Thymus (tissue), 11 donors: ENCODE measurements at regions not wholly inside any gene's neighbourhood (a gene's known extent, or its start where the extent isn't known, plus 50 kb on each side); places are given as distances from the start of the nearest gene placed in this dataset.

Experiments
- DNase-seq, 9 donors: peaks; one replicate each; pipeline ENCODE4 v3.0.0-alpha.2; 2013; ENCODE audit warnings: low spot score in 9 of 9, low read depth in 6 of 9, missing footprints in 1 of 9
- H3K27ac ChIP-seq, 2 donors: one replicate each; pipeline ENCODE4 v1.5.1; 2013; ENCODE audit warnings: control low read depth in 1 of 2, low read depth in 1 of 2, low read length in 1 of 2, mild to moderate bottlenecking in 1 of 2, moderate library complexity in 1 of 2
- H3K27me3 ChIP-seq, 2 donors: one replicate each; pipeline ENCODE4 v1.5.1; 2013; ENCODE audit warnings: low read length in 1 of 2; ENCODE audit not compliant: control insufficient read depth in 2 of 2, insufficient read depth in 1 of 2
- H3K36me3 ChIP-seq, 2 donors: one replicate each; pipeline ENCODE4 v1.5.1; 2013; ENCODE audit warnings: low read length in 1 of 2, mild to moderate bottlenecking in 1 of 2, moderate library complexity in 1 of 2; ENCODE audit not compliant: control insufficient read depth in 2 of 2, insufficient read depth in 2 of 2
- H3K4me1 ChIP-seq, 2 donors: one replicate each; pipeline ENCODE4 v1.5.1; 2013; ENCODE audit warnings: low read length in 2 of 2; ENCODE audit not compliant: control insufficient read depth in 2 of 2, insufficient read depth in 2 of 2
- H3K4me3 ChIP-seq, 2 donors: one replicate each; pipeline ENCODE4 v1.5.1; 2013; ENCODE audit warnings: low read length in 2 of 2, control low read depth in 1 of 2, mild to moderate bottlenecking in 1 of 2
- H3K9me3 ChIP-seq, 2 donors: one replicate each; pipeline ENCODE4 v1.5.1; 2013; ENCODE audit warnings: low read length in 1 of 2, mild to moderate bottlenecking in 1 of 2; ENCODE audit not compliant: control insufficient read depth in 2 of 2, insufficient read depth in 1 of 2
- WGBS: extraction: QIAGEN DNeasy Blood & Tissue Kit; methylation state at CpG from one replicate; pipeline ENCODE4 v1.1.7; 2013; 5-methylcytosine and 5-hydroxymethylcytosine counted together
- donor health status: healthy.

DNA sequence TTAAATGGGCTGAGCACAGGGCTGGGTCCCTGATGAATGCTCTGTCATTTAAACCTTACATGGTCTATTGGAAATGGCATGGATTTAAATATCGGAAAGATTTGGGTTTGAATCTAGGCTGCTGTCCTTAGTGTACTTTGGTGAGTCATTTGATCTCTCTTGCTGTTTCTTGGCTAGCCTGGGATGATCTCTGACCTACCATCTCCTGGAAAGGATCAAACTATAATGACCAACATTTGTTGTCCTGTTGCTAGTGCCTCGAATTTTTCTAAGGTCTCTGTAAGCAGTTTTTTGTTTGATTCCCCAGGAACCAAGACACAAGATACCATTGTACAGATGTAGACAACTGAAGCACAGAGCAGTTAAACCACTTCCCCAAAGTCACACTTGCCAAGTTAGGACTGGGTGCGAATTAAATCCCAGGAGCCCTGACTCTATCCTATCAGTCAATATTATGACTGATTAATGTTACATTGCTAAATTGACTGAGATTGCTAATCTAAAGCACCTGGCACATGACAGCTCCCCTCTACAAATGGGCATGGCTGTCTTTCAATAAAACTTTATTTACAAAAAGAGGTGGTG lies 244.9 kb upstream of the MCTP2 start:
- Histone ChIP-seq H3K4me1 (peaks cover 0 to 18% of the 10 kb centered on the region in 2 donors), H3K36me3 (no peaks in the 10 kb centered on the region), H3K27me3 (no peaks in the 10 kb centered on the region), H3K9me3 (no peaks in the 10 kb centered on the region), H3K27ac (no peak overlapping the region), H3K4me3 (no peak overlapping the region)
- DNase-seq = no peak
- 61% methylated on average over 3 of the region's 3 CpGs for WGBS

DNA sequence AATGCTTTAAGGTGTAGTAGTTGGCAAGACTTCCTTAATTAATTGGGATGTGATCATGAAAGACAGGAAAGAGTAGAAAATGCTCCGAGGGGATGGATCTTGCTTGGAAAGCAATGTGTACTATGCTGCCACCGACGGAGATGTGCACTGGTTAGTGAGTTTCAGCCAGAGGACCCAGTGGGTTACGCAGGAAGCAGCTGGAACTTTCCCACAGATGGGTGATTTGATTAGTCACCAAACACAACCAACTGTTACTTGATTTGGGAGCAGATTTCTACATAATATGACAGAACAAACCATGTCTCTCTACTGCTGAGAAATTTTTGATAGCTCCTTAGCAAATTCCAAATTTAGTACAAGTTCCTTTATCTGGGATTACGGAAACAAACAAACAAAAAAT lies 245.4 kb upstream of the MCTP2 start:
- no peak for DNase-seq
- no peaks in the 10 kb centered on the region for H3K9me3 ChIP-seq
- peaks cover 0 to 18% of the 10 kb centered on the region in 2 donors for H3K4me1 ChIP-seq
- no peaks in the 10 kb centered on the region for H3K36me3 ChIP-seq
- 21% methylated on average over 5 of the region's 5 CpGs for WGBS
- no peaks in the 10 kb centered on the region for H3K27me3 ChIP-seq
- no peak overlapping the region for H3K27ac ChIP-seq
- no peak overlapping the region for H3K4me3 ChIP-seq

DNA sequence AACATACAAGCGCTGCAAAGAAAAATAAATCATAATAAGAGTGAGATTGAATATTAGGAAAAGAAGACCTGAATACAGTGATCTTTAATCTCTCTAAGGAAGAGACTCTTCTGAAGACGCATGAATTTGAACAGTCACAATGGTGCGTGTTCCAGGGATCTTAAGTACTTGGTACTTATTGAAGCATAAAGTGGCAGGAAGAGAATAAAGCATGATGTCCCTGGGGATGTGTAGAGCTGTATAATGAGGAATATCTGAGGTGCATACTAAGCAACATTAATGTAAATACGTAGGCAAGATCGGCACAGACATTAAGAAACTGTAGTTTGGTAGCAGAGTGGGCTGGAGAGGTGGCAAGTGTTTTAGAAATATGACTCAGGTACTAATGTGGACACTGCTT lies 246.2 kb upstream of the MCTP2 start:
- no peaks in the 10 kb centered on the region for H3K27me3 ChIP-seq
- WGBS = 98% methylated on average over 5 of the region's 5 CpGs
- no peaks in the 10 kb centered on the region for H3K36me3 ChIP-seq
- DNase-seq = no peak
- no peak overlapping the region for H3K4me3 ChIP-seq
- peaks cover 0 to 18% of the 10 kb centered on the region in 2 donors for H3K4me1 ChIP-seq
- no peaks in the 10 kb centered on the region for H3K9me3 ChIP-seq
- no peak overlapping the region for H3K27ac ChIP-seq

DNA sequence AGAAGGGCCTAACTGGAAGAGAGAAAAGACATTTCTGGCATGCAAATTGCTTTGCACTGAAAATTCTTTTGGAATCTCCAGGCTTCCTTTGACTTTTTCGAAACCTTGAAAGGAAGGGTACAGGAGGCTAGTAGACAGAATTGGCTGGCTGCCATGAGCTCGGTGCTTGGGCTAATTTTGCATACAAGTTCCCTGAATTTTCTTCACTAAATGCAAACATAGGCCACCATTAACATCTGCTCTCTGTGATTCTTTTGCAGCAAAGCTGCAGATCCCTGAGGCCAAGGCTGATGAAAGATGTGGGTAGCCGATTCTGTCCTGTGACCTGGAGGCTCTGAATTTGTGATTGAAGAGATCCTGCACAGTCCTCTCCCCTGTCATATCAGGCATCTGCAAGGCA lies 247.8 kb upstream of the MCTP2 start:
- H3K9me3 ChIP-seq = no peaks in the 10 kb centered on the region
- WGBS = 49% methylated on average over 3 of the region's 3 CpGs
- no peaks in the 10 kb centered on the region for H3K36me3 ChIP-seq
- H3K4me3 ChIP-seq = no peak overlapping the region
- no peak for DNase-seq
- no peak overlapping the region for H3K27ac ChIP-seq
- no peaks in the 10 kb centered on the region for H3K27me3 ChIP-seq
- peaks cover 0 to 18% of the 10 kb centered on the region in 2 donors for H3K4me1 ChIP-seq

DNA sequence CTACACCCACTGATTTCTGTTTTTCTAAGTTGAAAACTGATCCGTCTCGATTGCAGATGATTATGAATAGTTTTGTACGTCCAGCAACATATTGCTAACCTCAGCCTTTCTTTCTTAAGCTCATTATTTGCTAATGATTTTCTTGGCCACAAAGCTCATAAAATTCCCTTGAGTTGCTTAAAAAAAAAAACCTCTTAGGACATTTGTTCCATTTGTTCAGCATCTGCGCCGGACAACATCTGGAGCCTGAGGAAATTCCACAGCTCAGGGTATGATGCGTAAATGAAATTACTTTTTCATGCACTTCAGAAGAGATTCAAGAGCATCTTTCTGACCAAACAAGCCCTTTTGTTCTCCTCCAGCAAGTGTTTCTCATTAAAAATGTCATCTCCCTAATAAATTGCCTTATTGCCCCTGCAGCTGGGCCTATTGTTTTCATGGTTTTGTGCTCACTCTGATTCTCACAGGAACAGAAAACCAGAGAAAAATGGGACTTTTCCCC lies 249.1 kb upstream of the MCTP2 start:
- Histone ChIP-seq H3K36me3 (no peaks in the 10 kb centered on the region), H3K4me3 (no peak overlapping the region), H3K27me3 (no peaks in the 10 kb centered on the region), H3K9me3 (no peaks in the 10 kb centered on the region), H3K4me1 (peaks cover 0 to 14% of the 10 kb centered on the region in 2 donors), H3K27ac (no peak overlapping the region)
- DNase-seq = no peak
- 91% methylated on average over 6 of the region's 6 CpGs for WGBS

DNA sequence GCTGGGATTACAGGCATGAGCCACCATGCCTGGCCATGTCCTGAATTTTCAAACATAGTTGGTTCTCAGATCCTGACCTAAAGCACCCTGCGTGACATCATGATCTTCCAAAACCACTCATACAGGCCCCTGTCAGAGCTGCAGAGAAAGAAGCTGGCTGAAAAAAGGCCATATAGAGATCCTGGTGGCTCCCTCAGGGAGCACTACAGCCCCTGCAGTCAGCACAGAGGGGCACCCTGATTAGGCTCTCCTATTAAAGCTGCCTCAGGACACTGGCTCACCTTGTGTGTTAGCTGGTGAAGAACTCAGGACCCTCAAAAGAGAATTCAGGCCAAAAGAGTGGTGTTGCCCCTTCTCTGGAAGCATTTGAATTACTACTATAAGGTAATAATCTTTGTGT lies 249.7 kb upstream of the MCTP2 start:
- Histone ChIP-seq H3K27me3 (no peaks in the 10 kb centered on the region), H3K9me3 (no peaks in the 10 kb centered on the region), H3K4me3 (no peak overlapping the region), H3K36me3 (no peaks in the 10 kb centered on the region), H3K27ac (no peak overlapping the region), H3K4me1 (peaks cover 0 to 9% of the 10 kb centered on the region in 2 donors)
- no peak for DNase-seq
- WGBS = 100% methylated on average over 1 of the region's 1 CpG

DNA sequence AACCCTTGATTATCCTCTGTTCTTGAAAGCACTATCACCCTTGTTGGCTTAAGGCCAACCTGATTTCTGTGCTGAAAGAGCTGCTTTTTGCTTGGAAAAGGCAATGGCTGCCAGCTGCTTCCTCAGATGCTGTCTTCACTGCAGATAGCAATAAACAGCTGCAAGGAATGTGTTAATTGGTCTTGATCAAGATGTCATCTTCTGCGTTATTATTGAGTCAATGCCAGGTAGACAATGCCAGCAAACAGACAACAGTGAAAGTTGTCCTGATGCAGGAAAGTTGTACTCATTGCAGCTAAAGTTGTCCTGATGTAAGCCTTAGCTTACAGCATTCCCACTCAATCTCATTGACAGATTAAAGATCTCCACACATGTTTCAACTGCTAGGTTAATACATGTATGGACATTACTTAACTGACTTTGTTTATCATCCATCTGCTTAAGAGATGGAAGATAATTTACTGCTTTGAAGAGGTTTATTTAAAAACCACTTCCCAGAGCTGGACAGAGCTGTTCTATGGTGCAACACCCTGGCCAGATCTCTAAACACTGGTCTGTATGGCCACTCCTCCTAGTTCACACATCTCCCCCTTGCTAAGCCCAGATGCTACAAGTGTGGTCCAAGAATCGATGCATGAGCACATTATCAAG lies 251.0 kb upstream of the MCTP2 start:
- no peaks in the 10 kb centered on the region for H3K4me1 ChIP-seq
- H3K27ac ChIP-seq = no peak overlapping the region

DNA sequence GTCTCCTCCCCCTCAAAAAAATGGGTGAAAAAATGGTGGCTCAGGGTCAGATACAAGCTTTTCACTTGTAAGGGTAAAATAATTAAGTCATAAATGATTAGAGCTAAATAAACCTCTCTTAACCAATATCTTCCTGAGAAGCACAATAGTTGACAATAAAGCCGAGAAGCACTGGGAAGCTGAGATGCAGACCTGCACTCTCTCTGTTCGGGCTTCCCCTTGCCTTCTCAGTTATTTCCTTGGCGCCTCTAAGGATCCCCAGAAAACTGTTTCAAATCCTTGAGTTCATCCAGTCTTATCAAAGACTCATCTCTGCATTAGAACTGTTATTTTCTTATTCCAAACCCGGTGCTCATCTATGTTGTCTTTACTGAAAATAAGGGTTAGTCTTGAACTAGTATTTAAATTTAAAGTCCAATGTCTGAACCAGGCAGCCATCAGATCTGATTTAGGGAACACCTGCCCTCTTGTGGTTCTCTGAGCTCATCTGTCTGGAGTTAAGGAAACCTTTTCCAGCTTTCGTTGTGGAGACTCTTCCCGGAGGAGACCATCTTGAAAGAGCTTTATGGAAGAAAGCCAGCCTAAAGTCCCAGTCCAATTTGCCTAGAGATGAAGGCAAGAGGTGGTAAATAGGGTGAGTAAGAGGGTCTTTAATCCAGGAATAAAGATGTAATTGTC lies 256.4 kb upstream of the MCTP2 start:
- 81% methylated on average over 6 of the region's 6 CpGs for WGBS
- no peaks in the 10 kb centered on the region for H3K4me1 ChIP-seq
- no peak overlapping the region for H3K27ac ChIP-seq

More for the DNA sequence above, 251.0 kb upstream of the MCTP2 start:
- DNase-seq = no peak
- no peaks in the 10 kb centered on the region for H3K9me3 ChIP-seq
- 53% methylated on average over 2 of the region's 2 CpGs for WGBS
- H3K27me3 ChIP-seq = no peaks in the 10 kb centered on the region
- no peaks in the 10 kb centered on the region for H3K36me3 ChIP-seq
- H3K4me3 ChIP-seq = no peak overlapping the region

DNA sequence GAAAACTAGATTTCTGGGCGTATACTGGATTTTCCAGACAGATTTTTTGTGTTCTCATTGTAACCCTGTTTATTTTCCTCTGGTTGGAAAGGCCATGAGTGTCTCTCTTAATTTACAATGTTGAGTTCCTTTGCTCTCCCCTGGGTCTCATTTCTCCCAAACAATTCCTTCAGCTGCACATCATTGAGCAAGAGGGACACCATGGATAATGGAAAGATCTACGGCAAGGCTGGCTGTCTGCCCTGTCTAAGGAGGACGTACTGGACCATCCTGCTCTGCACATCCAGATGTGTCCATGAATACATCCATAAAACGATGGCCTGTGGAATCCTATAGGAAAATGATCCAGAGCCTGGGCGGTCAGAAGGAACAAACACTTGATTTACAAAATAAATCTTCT lies 258.1 kb upstream of the MCTP2 start:
- Histone ChIP-seq H3K27me3 (no peaks in the 10 kb centered on the region), H3K4me1 (no peaks in the 10 kb centered on the region), H3K36me3 (no peaks in the 10 kb centered on the region), H3K9me3 (no peaks in the 10 kb centered on the region), H3K27ac (no peak overlapping the region), H3K4me3 (no peak overlapping the region)
- no peak for DNase-seq
- 97% methylated on average over 5 of the region's 5 CpGs for WGBS

More for the DNA sequence above, 256.4 kb upstream of the MCTP2 start:
- H3K27me3 ChIP-seq = no peaks in the 10 kb centered on the region
- no peaks in the 10 kb centered on the region for H3K36me3 ChIP-seq
- no peaks in the 10 kb centered on the region for H3K9me3 ChIP-seq
- H3K4me3 ChIP-seq = no peak overlapping the region
- DNase-seq = no peak
